ENCODE measurements at regions not wholly inside any gene's neighbourhood (a gene's known extent, or its start where the extent isn't known, plus 50 kb on each side); places are given as distances from the start of the nearest gene placed in this dataset.
A peak's percentile ranks its signal among the peaks of the same experiment; 100 is the strongest.
"Not testable (repeated sequence)": the region's sequence is repeated elsewhere in the genome, so short reads cannot be mapped to it uniquely, and the experiment has no call there.

GRCh38 chr3:193938613-193939012 is 197.3 kb upstream of the HES1 start:
- DNase-seq: no peak

- no peak for DNase-seq
Measured at GRCh38 chr3:193939527-193939926, 196.4 kb upstream of the HES1 start.

- DNase-seq: no peak
Measured at GRCh38 chr3:193940526-193940925, 195.4 kb upstream of the HES1 start.

GRCh38 chr3:193941486-193941885 is 194.5 kb upstream of the HES1 start:
- no peak for DNase-seq

- DNase-seq: no peak
Measured at GRCh38 chr3:193942516-193943055, 193.4 kb upstream of the HES1 start.

GRCh38 chr3:193943200-193943599 is 192.7 kb upstream of the HES1 start:
- no peak for DNase-seq

- no peak for DNase-seq
Measured at GRCh38 chr3:193943851-193944517, 192.0 kb upstream of the HES1 start.

- DNase-seq: no peak
Measured at GRCh38 chr3:193944518-193944884, 191.4 kb upstream of the HES1 start.

GRCh38 chr3:193945143-193945542 is 190.8 kb upstream of the HES1 start:
- no peak for DNase-seq

GRCh38 chr3:193946945-193947344 is 189.0 kb upstream of the HES1 start:
- DNase-seq: no peak

- DNase-seq: no peak
Measured at GRCh38 chr3:193947596-193947995, 188.4 kb upstream of the HES1 start.

- DNase-seq: no peak
Measured at GRCh38 chr3:193948459-193948858, 187.5 kb upstream of the HES1 start.

- DNase-seq: no peak
Measured at GRCh38 chr3:193951859-193952258, 184.1 kb upstream of the HES1 start.

GRCh38 chr3:193954752-193955151 is 181.2 kb upstream of the HES1 start:
- DNase-seq: no peak

- no peak for DNase-seq
Measured at GRCh38 chr3:193955719-193956118, 180.2 kb upstream of the HES1 start.

GRCh38 chr3:193959861-193960260 is 176.1 kb upstream of the HES1 start:
- DNase-seq: no peak

GRCh38 chr3:193960487-193961274 is 175.3 kb upstream of the HES1 start:
- peak; percentile 89 for DNase-seq

GRCh38 chr3:193962986-193963685 is 172.8 kb upstream of the HES1 start:
- DNase-seq: no peak

GRCh38 chr3:193963808-193964516 is 172.0 kb upstream of the HES1 start:
- DNase-seq: no peak

GRCh38 chr3:193964517-193964880 is 171.4 kb upstream of the HES1 start:
- no peak for DNase-seq

- no peak for DNase-seq
Measured at GRCh38 chr3:193968380-193968974, 167.5 kb upstream of the HES1 start.

GRCh38 chr3:193970131-193970772 is 165.7 kb upstream of the HES1 start:
- not testable (repeated sequence) for DNase-seq
